ENCODE measurements at regions not wholly inside any gene's neighbourhood (a gene's known extent, or its start where the extent isn't known, plus 50 kb on each side); places are given as distances from the start of the nearest gene placed in this dataset.

DNA sequence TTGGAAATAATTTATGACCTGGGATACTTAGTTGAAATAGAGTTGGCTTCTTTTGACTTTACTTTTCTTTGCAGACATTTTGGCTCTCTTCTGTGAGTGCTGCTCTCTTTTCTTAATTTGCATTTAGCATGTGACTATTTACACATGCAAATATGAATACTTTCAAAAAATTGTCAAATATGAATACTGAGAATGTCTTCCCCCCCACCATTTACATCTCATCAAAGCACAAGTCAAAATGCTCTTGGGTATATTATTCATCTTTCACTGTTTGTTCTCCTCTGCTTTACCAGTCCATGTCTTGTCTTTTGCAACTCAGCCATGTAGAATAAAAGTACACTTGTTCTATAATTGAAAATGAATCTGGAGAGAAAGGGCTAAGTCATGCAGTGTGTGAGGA lies 126.5 kb downstream of the HHIPL2 start:
- Histone ChIP-seq H2AFZ (ENCODE audit: low read depth, low read length) (no peak overlapping the region), H3K4me1 (ENCODE audit: insufficient read depth, low read length) (no peaks in the 10 kb centered on the region), H3K27me3 (ENCODE audit: insufficient read depth, low read length, poor library complexity) (no peaks in the 10 kb centered on the region), H3K79me2 (ENCODE audit: insufficient read depth, low read length) (no peaks in the 10 kb centered on the region), H3K27ac (ENCODE audit: low read length) (no peak overlapping the region), H3K4me2 (ENCODE audit: insufficient read depth, low read length) (no peak overlapping the region), H3K36me3 (ENCODE audit: insufficient read depth, low read length) (no peaks in the 10 kb centered on the region), H3K9ac (ENCODE audit: low read depth, low read length) (no peak overlapping the region), H3K9me3 (ENCODE audit: insufficient read depth, low read length, severe bottlenecking) (no peaks in the 10 kb centered on the region), H4K20me1 (ENCODE audit: insufficient read depth, low read length) (no peaks in the 10 kb centered on the region), H3K4me3 (ENCODE audit: low read depth in 1 of 2, low read length in 2 of 2) (no peak overlapping the region)
- DNase-seq (no peak), ATAC-seq (ENCODE audit: insufficient read depth, low read depth) (no peak)
- TF ChIP-seq EZH2 (IDR thresholded peaks at IDR 0.05; ENCODE audit: borderline replicate concordance, low read depth, low read length, severe bottlenecking): no peak
- TF ChIP-seq, protein P1, sequence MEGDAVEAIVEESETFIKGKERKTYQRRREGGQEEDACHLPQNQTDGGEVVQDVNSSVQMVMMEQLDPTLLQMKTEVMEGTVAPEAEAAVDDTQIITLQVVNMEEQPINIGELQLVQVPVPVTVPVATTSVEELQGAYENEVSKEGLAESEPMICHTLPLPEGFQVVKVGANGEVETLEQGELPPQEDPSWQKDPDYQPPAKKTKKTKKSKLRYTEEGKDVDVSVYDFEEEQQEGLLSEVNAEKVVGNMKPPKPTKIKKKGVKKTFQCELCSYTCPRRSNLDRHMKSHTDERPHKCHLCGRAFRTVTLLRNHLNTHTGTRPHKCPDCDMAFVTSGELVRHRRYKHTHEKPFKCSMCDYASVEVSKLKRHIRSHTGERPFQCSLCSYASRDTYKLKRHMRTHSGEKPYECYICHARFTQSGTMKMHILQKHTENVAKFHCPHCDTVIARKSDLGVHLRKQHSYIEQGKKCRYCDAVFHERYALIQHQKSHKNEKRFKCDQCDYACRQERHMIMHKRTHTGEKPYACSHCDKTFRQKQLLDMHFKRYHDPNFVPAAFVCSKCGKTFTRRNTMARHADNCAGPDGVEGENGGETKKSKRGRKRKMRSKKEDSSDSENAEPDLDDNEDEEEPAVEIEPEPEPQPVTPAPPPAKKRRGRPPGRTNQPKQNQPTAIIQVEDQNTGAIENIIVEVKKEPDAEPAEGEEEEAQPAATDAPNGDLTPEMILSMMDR (IDR thresholded peaks at IDR 0.05; ENCODE audit: borderline replicate concordance, extremely low read depth, low read length, poor library complexity, severe bottlenecking): no peak

DNA sequence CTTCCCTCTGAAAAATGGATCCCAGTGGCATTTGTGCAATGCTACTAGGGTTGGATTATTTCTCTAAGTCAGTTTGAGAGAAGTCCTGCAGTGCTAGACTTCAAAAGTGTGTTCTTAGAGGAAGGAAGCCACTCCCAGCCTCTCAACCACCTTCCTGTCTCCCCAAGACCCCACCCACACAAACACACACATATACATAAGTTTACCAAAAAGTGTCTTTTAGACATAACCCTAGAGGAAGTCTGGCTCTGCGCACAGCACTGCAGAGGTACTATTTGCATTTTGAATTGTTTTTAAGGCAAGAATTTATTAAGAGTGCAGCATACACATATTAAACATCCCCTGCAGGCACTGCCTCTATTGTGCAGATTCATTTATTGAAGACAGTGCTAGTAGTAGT lies 127.3 kb downstream of the HHIPL2 start:
- Histone ChIP-seq H3K9me3 (ENCODE audit: insufficient read depth, low read length, severe bottlenecking) (no peaks in the 10 kb centered on the region), H3K36me3 (ENCODE audit: insufficient read depth, low read length) (no peaks in the 10 kb centered on the region), H3K79me2 (ENCODE audit: insufficient read depth, low read length) (no peaks in the 10 kb centered on the region), H3K27me3 (ENCODE audit: insufficient read depth, low read length, poor library complexity) (no peaks in the 10 kb centered on the region), H3K4me2 (ENCODE audit: insufficient read depth, low read length) (no peak overlapping the region), H4K20me1 (ENCODE audit: insufficient read depth, low read length) (no peaks in the 10 kb centered on the region), H3K27ac (ENCODE audit: low read length) (no peak overlapping the region), H3K9ac (ENCODE audit: low read depth, low read length) (no peak overlapping the region), H2AFZ (ENCODE audit: low read depth, low read length) (no peak overlapping the region), H3K4me1 (ENCODE audit: insufficient read depth, low read length) (no peaks in the 10 kb centered on the region), H3K4me3 (ENCODE audit: low read depth in 1 of 2, low read length in 2 of 2) (no peak overlapping the region)
- TF ChIP-seq, protein P1 (IDR thresholded peaks at IDR 0.05; ENCODE audit: borderline replicate concordance, extremely low read depth, low read length, poor library complexity, severe bottlenecking): no peak
- no peak for TF ChIP-seq EZH2 (IDR thresholded peaks at IDR 0.05; ENCODE audit: borderline replicate concordance, low read depth, low read length, severe bottlenecking)
- DNase-seq: no peak
- no peak for ATAC-seq (ENCODE audit: insufficient read depth, low read depth)

DNA sequence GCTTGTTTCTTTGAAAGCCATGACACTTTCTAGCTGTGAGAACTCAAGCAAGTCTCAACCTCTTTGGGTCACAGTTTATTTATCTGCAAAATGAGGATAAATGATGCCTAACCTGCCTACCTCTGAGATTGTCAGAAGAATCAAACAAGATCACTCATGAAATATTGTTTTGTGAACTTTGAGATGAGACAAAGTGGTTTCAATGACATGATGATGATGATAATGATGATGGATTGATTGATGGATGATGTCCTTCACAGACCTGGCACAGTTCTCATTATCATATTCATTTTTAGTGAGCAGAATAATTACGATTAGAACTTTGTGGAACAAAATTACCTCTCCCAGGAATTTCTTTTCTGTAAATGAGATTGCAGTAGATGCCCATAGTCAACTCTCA lies 129.2 kb downstream of the HHIPL2 start:
- no peaks in the 10 kb centered on the region for H3K4me1 ChIP-seq (ENCODE audit: insufficient read depth, low read length)
- no peak overlapping the region for H3K9ac ChIP-seq (ENCODE audit: low read depth, low read length)
- H2AFZ ChIP-seq (ENCODE audit: low read depth, low read length): no peak overlapping the region
- DNase-seq (no peak), ATAC-seq (ENCODE audit: insufficient read depth, low read depth) (no peak)
- no peak overlapping the region for H3K4me3 ChIP-seq (ENCODE audit: low read depth in 1 of 2, low read length in 2 of 2)
- H3K4me2 ChIP-seq (ENCODE audit: insufficient read depth, low read length): no peak overlapping the region
- no peaks in the 10 kb centered on the region for H3K79me2 ChIP-seq (ENCODE audit: insufficient read depth, low read length)
- TF ChIP-seq, protein P1 (IDR thresholded peaks at IDR 0.05; ENCODE audit: borderline replicate concordance, extremely low read depth, low read length, poor library complexity, severe bottlenecking): no peak
- TF ChIP-seq EZH2 (IDR thresholded peaks at IDR 0.05; ENCODE audit: borderline replicate concordance, low read depth, low read length, severe bottlenecking): no peak
- no peaks in the 10 kb centered on the region for H4K20me1 ChIP-seq (ENCODE audit: insufficient read depth, low read length)
- no peaks in the 10 kb centered on the region for H3K36me3 ChIP-seq (ENCODE audit: insufficient read depth, low read length)
- no peaks in the 10 kb centered on the region for H3K27me3 ChIP-seq (ENCODE audit: insufficient read depth, low read length, poor library complexity)
- no peak overlapping the region for H3K27ac ChIP-seq (ENCODE audit: low read length)
- H3K9me3 ChIP-seq (ENCODE audit: insufficient read depth, low read length, severe bottlenecking): no peaks in the 10 kb centered on the region

DNA sequence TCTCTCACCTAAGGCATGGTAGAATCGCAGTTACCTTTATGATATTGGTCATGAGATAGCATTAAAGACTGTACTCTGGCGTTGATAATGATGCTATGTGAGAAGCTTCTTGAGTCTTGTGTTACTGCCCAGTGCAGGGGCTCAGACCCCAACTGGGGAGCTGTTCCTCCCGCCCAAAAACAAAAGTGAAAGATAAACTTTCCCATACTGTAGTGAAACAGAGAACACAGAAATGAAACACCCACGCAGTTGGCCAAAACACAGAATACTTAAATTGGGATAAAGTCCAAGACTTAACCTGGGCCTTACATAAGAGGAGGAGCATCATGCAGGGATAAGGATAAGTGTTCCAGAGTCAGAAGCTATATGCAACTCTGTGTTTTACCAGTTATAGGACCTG lies 130.6 kb downstream of the HHIPL2 start:
- no peak for TF ChIP-seq EZH2 (IDR thresholded peaks at IDR 0.05; ENCODE audit: borderline replicate concordance, low read depth, low read length, severe bottlenecking)
- TF ChIP-seq, protein P1 (IDR thresholded peaks at IDR 0.05; ENCODE audit: borderline replicate concordance, extremely low read depth, low read length, poor library complexity, severe bottlenecking): no peak
- no peaks in the 10 kb centered on the region for H3K9me3 ChIP-seq (ENCODE audit: insufficient read depth, low read length, severe bottlenecking)

More for the DNA sequence above, 130.6 kb downstream of the HHIPL2 start:
- Histone ChIP-seq H3K36me3 (ENCODE audit: insufficient read depth, low read length) (no peaks in the 10 kb centered on the region), H3K27ac (ENCODE audit: low read length) (no peak overlapping the region), H3K4me2 (ENCODE audit: insufficient read depth, low read length) (no peak overlapping the region), H4K20me1 (ENCODE audit: insufficient read depth, low read length) (no peaks in the 10 kb centered on the region), H3K27me3 (ENCODE audit: insufficient read depth, low read length, poor library complexity) (no peaks in the 10 kb centered on the region), H3K4me1 (ENCODE audit: insufficient read depth, low read length) (no peaks in the 10 kb centered on the region), H2AFZ (ENCODE audit: low read depth, low read length) (no peak overlapping the region), H3K9ac (ENCODE audit: low read depth, low read length) (no peak overlapping the region), H3K4me3 (ENCODE audit: low read depth in 1 of 2, low read length in 2 of 2) (no peak overlapping the region), H3K79me2 (ENCODE audit: insufficient read depth, low read length) (no peaks in the 10 kb centered on the region)
- DNase-seq (no peak), ATAC-seq (ENCODE audit: insufficient read depth, low read depth) (no peak)

Data from DND-41 (cell line).